ENCODE measurements at regions not wholly inside any gene's neighbourhood (a gene's known extent, or its start where the extent isn't known, plus 50 kb on each side); places are given as distances from the start of the nearest gene placed in this dataset.
"Not testable (repeated sequence)": the region's sequence is repeated elsewhere in the genome, so short reads cannot be mapped to it uniquely, and the experiment has no call there.

- no peak for DNase-seq
Measured at GRCh38 chr3:193909387-193909786, 226.6 kb upstream of the HES1 start.

- DNase-seq: no peak
Measured at GRCh38 chr3:193910310-193910709, 225.6 kb upstream of the HES1 start.

GRCh38 chr3:193910886-193911738 is 224.8 kb upstream of the HES1 start:
- no peak for DNase-seq

- DNase-seq: no peak
Measured at GRCh38 chr3:193911784-193912340, 224.1 kb upstream of the HES1 start.

- DNase-seq: no peak
Measured at GRCh38 chr3:193912621-193913178, 223.2 kb upstream of the HES1 start.

- DNase-seq: no peak
Measured at GRCh38 chr3:193914602-193915001, 221.3 kb upstream of the HES1 start.

- DNase-seq: no peak
Measured at GRCh38 chr3:193915099-193915498, 220.8 kb upstream of the HES1 start.

- DNase-seq: no peak
Measured at GRCh38 chr3:193915613-193916012, 220.3 kb upstream of the HES1 start.

- DNase-seq: no peak
Measured at GRCh38 chr3:193917158-193917557, 218.8 kb upstream of the HES1 start.

GRCh38 chr3:193921465-193921864 is 214.5 kb upstream of the HES1 start:
- no peak for DNase-seq

- no peak for DNase-seq
Measured at GRCh38 chr3:193922034-193922774, 213.7 kb upstream of the HES1 start.

- DNase-seq: not testable (repeated sequence)
Measured at GRCh38 chr3:193923958-193924357, 212.0 kb upstream of the HES1 start.

- peak; percentile 7 for DNase-seq
Measured at GRCh38 chr3:193926071-193926470, 209.9 kb upstream of the HES1 start.

GRCh38 chr3:193927413-193928206 is 208.3 kb upstream of the HES1 start:
- DNase-seq: peak; percentile 19

- peak; percentile 57 for DNase-seq
Measured at GRCh38 chr3:193928354-193929209, 207.4 kb upstream of the HES1 start.

- peak; percentile 25 for DNase-seq
Measured at GRCh38 chr3:193929373-193929772, 206.6 kb upstream of the HES1 start.

- DNase-seq: no peak
Measured at GRCh38 chr3:193929921-193930646, 205.9 kb upstream of the HES1 start.

GRCh38 chr3:193932136-193932535 is 203.8 kb upstream of the HES1 start:
- peak; percentile 9 for DNase-seq

GRCh38 chr3:193932576-193932975 is 203.4 kb upstream of the HES1 start:
- no peak for DNase-seq

- DNase-seq: no peak
Measured at GRCh38 chr3:193933451-193933850, 202.5 kb upstream of the HES1 start.

GRCh38 chr3:193935916-193936315 is 200.0 kb upstream of the HES1 start:
- DNase-seq: no peak
